Thyroid gland (tissue), 4 donors: ENCODE measurements at regions not wholly inside any gene's neighbourhood (a gene's known extent, or its start where the extent isn't known, plus 50 kb on each side); places are given as distances from the start of the nearest gene placed in this dataset.

ENCODE experiments used
- CTCF ChIP-seq, 6 experiments: fragments of 200-600 bp in 3 of 6; fragments of 450-650 bp in 3 of 6; sonication (generic) in 3 of 6; IDR thresholded peaks; one replicate each; pipeline ENCODE4 v1.5.1; 2016 to 2019; ENCODE audit warnings: antibody characterized with exemption in 6 of 6, mild to moderate bottlenecking in 2 of 6, inconsistent platforms in 1 of 6, moderate library complexity in 1 of 6
- POLR2A ChIP-seq, 2 donors: fragments of 450-650 bp; IDR thresholded peaks; one replicate each; pipeline ENCODE4 v1.6.1; 2017; ENCODE audit warnings: antibody characterized with exemption in 2 of 2, mild to moderate bottlenecking in 2 of 2, moderate library complexity in 1 of 2

GRCh38 chr19:31818798-31819105 lies 469.5 kb upstream of the TSHZ3 start:
- no peak for TF ChIP-seq CTCF (IDR thresholded peaks at IDR 0.05)
- TF ChIP-seq POLR2A (IDR thresholded peaks at IDR 0.05), result no peak
